HS-27A (cell line): ENCODE measurements at regions not wholly inside any gene's neighbourhood (a gene's known extent, or its start where the extent isn't known, plus 50 kb on each side); places are given as distances from the start of the nearest gene placed in this dataset.
A peak's percentile ranks its signal among the peaks of the same experiment; 100 is the strongest.

ENCODE experiments used
- DNase-seq: peaks from one replicate; pipeline ENCODE4 v3.0.0-alpha.2; 2012; ENCODE audit warnings: low read depth, missing footprints

- DNase-seq: no peak
Measured at GRCh38 chr5:123811831-123812230, 299.9 kb downstream of the CSNK1G3 start.

- no peak for DNase-seq
Measured at GRCh38 chr5:123810746-123811340, 298.9 kb downstream of the CSNK1G3 start.

GRCh38 chr5:123810253-123810652 is 298.3 kb downstream of the CSNK1G3 start:
- DNase-seq: no peak

- no peak for DNase-seq
Measured at GRCh38 chr5:123809594-123810221, 297.7 kb downstream of the CSNK1G3 start.

GRCh38 chr5:123808461-123809380 is 296.7 kb downstream of the CSNK1G3 start:
- no peak for DNase-seq

- no peak for DNase-seq
Measured at GRCh38 chr5:123807177-123807945, 295.4 kb downstream of the CSNK1G3 start.

GRCh38 chr5:123806644-123807043 is 294.7 kb downstream of the CSNK1G3 start:
- no peak for DNase-seq

- DNase-seq: no peak
Measured at GRCh38 chr5:123805300-123805699, 293.3 kb downstream of the CSNK1G3 start.

- DNase-seq: no peak
Measured at GRCh38 chr5:123803359-123803758, 291.4 kb downstream of the CSNK1G3 start.

GRCh38 chr5:123802298-123802951 is 290.4 kb downstream of the CSNK1G3 start:
- DNase-seq: no peak

GRCh38 chr5:123800640-123801039 is 288.7 kb downstream of the CSNK1G3 start:
- DNase-seq: no peak

GRCh38 chr5:123795688-123796087 is 283.7 kb downstream of the CSNK1G3 start:
- no peak for DNase-seq

GRCh38 chr5:123790226-123790625 is 278.2 kb downstream of the CSNK1G3 start:
- no peak for DNase-seq

- no peak for DNase-seq
Measured at GRCh38 chr5:123787635-123788034, 275.7 kb downstream of the CSNK1G3 start.

GRCh38 chr5:123787136-123787535 is 275.2 kb downstream of the CSNK1G3 start:
- no peak for DNase-seq

GRCh38 chr5:123786411-123786810 is 274.4 kb downstream of the CSNK1G3 start:
- DNase-seq: no peak

- DNase-seq: peak; percentile 41
Measured at GRCh38 chr5:123785162-123786071, 273.4 kb downstream of the CSNK1G3 start.

- no peak for DNase-seq
Measured at GRCh38 chr5:123783421-123783820, 271.4 kb downstream of the CSNK1G3 start.

- no peak for DNase-seq
Measured at GRCh38 chr5:123778641-123779040, 266.7 kb downstream of the CSNK1G3 start.

GRCh38 chr5:123776761-123777160 is 264.8 kb downstream of the CSNK1G3 start:
- no peak for DNase-seq

GRCh38 chr5:123771715-123772114 is 259.7 kb downstream of the CSNK1G3 start:
- no peak for DNase-seq
